ENCODE measurements at regions not wholly inside any gene's neighbourhood (a gene's known extent, or its start where the extent isn't known, plus 50 kb on each side); places are given as distances from the start of the nearest gene placed in this dataset.
"Not testable (repeated sequence)": the region's sequence is repeated elsewhere in the genome, so short reads cannot be mapped to it uniquely, and the experiment has no call there.

- DNase-seq: no peak
Observed at GRCh38 chr6:144437105-144437504, 152.0 kb downstream of the UTRN start.

- DNase-seq: no peak
Observed at GRCh38 chr6:144438103-144438502, 153.0 kb downstream of the UTRN start.

- DNase-seq: no peak
Observed at GRCh38 chr6:144439016-144439415, 153.9 kb downstream of the UTRN start.

- not testable (repeated sequence) for DNase-seq
Observed at GRCh38 chr6:144441801-144442200, 156.7 kb downstream of the UTRN start.

- DNase-seq: no peak
Observed at GRCh38 chr6:144443157-144443556, 158.0 kb downstream of the UTRN start.

GRCh38 chr6:144447472-144447871, 162.3 kb downstream of the UTRN start:
- no peak for DNase-seq

- no peak for DNase-seq
Observed at GRCh38 chr6:144449218-144449617, 164.1 kb downstream of the UTRN start.

GRCh38 chr6:144449911-144450597, 164.9 kb downstream of the UTRN start:
- no peak for DNase-seq

GRCh38 chr6:144460327-144461095, 175.4 kb downstream of the UTRN start:
- DNase-seq: no peak

- DNase-seq: no peak
Observed at GRCh38 chr6:144462058-144462457, 176.9 kb downstream of the UTRN start.

- no peak for DNase-seq
Observed at GRCh38 chr6:144466716-144467115, 181.6 kb downstream of the UTRN start.

GRCh38 chr6:144467172-144467762, 182.1 kb downstream of the UTRN start:
- DNase-seq: no peak

GRCh38 chr6:144467921-144468320, 182.8 kb downstream of the UTRN start:
- DNase-seq: no peak

GRCh38 chr6:144468709-144469108, 183.6 kb downstream of the UTRN start:
- no peak for DNase-seq

- no peak for DNase-seq
Observed at GRCh38 chr6:144469144-144469575, 184.0 kb downstream of the UTRN start.

- not testable (repeated sequence) for DNase-seq
Observed at GRCh38 chr6:144470201-144470600, 185.1 kb downstream of the UTRN start.

- DNase-seq: no peak
Observed at GRCh38 chr6:144471986-144472385, 186.9 kb downstream of the UTRN start.

GRCh38 chr6:144474290-144474689, 189.2 kb downstream of the UTRN start:
- no peak for DNase-seq

GRCh38 chr6:144474904-144475303, 189.8 kb downstream of the UTRN start:
- no peak for DNase-seq

- DNase-seq: no peak
Observed at GRCh38 chr6:144475411-144475810, 190.3 kb downstream of the UTRN start.

- DNase-seq: no peak
Observed at GRCh38 chr6:144476286-144476685, 191.2 kb downstream of the UTRN start.

GRCh38 chr6:144477396-144477795, 192.3 kb downstream of the UTRN start:
- DNase-seq: no peak

GRCh38 chr6:144477856-144478255, 192.7 kb downstream of the UTRN start:
- no peak for DNase-seq

- DNase-seq: no peak
Observed at GRCh38 chr6:144478483-144478882, 193.3 kb downstream of the UTRN start.

All from NCI-H2171 treated with DMSO at 0.1 percent for 48 hours (cell line).